ENCODE measurements at regions not wholly inside any gene's neighbourhood (a gene's known extent, or its start where the extent isn't known, plus 50 kb on each side); places are given as distances from the start of the nearest gene placed in this dataset.
A peak's percentile ranks its signal among the peaks of the same experiment; 100 is the strongest.
"Not testable (repeated sequence)": the region's sequence is repeated elsewhere in the genome, so short reads cannot be mapped to it uniquely, and the experiment has no call there.

DNA sequence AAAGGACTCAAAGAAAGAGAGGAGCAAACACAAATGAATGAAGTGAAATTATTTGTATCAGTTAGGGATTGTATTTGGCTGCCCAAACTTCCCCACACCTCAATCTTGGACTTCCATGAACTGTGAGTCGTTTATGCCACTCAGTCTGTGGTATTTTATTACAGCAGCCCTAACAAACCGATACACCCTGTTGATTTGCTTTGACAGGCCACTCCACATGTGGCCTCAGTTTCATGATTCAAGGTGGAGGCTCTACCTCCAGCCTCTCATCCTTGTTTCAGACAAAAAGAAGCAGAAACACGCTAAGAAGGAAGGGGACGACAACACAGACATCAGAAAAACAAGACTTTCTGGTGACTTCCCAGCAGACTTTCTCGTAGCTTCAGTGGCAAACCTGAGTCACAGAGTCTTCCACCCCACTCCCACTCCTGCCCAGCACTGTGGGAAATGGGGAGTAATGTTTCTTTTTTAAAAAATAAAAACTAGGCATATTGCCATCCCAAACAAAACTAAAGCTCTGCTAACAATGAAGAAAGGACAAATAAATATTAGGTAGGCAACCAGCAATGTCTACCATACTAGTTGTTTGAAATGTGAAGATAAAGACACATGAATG, 52.2 kb upstream of the ABCA1 start:
- no peak for DNase-seq

- no peak for DNase-seq
Measured at GRCh38 chr9:104981543-104982129, 53.7 kb upstream of the ABCA1 start.

DNA sequence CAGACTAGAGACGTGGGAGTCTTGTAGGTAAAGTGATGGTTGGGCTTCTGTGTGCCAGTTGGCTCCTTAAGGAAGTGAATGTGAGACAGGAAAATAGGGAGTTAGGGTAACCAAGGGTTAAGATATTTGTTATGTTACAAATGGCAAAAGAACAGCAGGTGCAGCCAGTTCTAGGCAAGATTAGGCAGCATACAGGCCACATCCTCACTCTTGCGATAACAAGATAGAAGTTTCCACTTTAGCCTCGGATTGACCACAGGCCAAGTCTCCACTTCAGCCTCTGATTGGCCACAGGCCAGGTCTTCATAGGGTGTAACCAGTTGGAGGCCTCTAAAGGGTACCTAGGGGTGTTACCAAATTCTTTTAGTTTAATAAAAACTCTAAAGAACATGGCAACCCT, 54.6 kb upstream of the ABCA1 start:
- DNase-seq = no peak

DNA sequence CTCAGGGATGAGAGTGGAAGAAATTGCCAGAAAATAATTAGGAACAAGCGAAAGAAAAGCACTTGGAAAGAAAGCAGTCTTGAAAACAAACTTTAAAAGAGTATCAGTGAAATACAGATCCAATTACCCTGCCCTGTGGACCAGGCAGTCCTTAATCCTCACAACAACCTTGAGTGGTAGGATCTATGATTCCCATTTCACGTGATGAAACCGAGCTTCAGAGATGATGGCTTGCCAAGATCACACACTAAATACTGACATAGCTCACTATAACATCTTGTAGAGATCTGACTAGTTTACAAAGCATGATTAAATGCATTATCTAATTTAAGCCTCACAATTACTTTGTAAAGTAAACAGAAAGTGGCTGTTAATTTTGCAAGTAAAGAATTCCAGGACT, 55.5 kb upstream of the ABCA1 start:
- DNase-seq = no peak

DNA sequence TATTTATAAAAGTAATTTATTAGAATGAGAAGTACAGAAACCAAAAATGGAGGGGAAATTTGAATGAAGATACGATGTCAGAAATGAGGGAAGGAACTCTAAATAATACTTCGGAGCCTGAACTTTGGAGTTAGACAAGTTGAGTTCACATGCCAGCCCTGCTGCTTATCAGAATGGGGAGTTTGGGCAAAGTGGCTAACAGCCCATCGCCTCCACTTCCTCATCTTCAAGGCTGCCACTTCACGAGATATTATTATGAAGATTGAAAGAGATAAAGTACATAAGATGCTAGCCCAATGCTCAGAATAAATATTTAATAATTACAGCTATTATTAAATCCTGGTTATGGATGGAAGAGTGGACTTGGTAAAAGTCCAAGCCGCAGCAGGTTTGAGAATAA, 56.2 kb upstream of the ABCA1 start:
- DNase-seq = no peak

- no peak for DNase-seq
Measured at GRCh38 chr9:104984542-104984941, 56.6 kb upstream of the ABCA1 start.

DNA sequence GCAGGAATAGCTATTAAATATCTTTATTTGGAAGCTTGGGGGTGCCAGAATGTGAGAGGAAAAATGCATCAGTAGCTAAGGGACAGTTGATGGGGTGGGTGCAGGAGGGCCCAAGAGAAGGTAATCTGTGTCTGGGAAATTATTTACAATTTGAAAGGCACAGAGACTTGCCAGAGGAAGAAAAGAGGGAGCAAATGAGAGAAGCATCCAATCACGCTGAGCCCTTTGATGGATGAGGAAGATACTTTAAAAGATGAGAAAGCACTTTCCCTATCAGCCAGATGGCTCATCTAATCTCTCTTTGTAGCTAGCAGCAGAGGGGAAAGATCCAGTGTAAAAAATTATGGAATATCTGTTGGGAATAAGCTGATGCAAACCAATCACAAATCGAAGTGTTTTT, 57.0 kb upstream of the ABCA1 start:
- DNase-seq = no peak

- no peak for DNase-seq
Measured at GRCh38 chr9:104986096-104986495, 58.1 kb upstream of the ABCA1 start.

- no peak for DNase-seq
Measured at GRCh38 chr9:104987743-104988142, 59.8 kb upstream of the ABCA1 start.

DNA sequence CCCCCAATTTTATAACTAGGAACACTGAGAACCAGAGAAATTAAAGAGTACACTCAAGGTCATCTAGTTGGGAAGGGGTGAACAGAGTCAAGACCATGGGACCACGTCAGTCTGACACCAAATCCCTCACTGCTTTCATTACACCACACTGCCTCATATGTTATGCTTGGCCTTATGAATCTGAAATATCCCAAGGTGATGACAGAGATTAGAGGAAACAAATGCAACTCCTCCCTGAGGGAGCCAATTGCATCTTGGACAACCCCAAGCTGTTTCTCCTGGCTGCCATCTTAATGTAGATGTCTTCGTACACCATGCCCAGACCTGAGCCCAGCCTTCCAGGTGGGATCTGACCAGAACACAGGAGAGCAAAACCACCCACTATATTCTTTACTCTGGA, 60.6 kb upstream of the ABCA1 start:
- no peak for DNase-seq

GRCh38 chr9:104991144-104991953, 63.4 kb upstream of the ABCA1 start:
- peak; percentile 47 for DNase-seq

DNA sequence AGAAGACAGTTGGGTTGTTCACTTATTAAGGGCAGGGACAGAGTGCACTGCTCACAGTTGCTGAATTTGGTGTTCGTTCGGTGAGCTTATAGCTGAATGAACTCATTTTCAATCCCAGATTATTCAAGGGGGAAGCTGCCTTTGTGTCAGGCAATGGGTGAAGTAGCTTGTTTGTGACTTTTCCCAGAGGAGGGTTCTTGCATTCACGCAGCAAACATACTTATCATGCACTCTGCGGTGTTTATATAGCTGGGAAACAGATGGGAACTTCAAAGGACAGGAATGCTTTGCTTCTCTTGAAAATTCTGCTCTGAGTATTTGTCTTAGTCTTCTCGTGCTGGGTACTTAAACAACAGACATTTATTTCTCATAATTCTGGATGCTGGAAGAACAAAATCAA, 64.7 kb upstream of the ABCA1 start:
- no peak for DNase-seq

- no peak for DNase-seq
Measured at GRCh38 chr9:104993291-104993963, 65.5 kb upstream of the ABCA1 start.

- DNase-seq = no peak
Measured at GRCh38 chr9:104997536-104997935, 69.6 kb upstream of the ABCA1 start.

DNA sequence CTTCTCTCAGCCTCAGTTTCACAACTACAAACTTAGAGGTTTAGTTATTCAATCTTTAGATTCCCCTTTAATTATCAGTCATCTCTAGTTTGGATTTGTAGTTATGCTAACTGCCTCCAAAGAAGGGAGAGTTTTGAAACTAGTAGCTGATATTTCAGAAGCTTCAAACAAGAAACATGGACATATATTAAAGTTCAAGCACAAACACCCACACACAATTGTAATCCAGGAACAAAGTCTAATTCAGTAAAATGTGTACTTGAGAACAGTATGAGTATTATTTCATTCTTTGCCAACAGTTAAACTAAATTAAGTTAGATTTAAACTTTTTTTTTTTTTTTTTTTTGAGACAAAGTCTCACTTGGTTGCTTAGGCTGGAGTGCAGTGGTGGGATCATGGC, 71.2 kb upstream of the ABCA1 start:
- no peak for DNase-seq

GRCh38 chr9:105000529-105000928, 72.6 kb upstream of the ABCA1 start:
- not testable (repeated sequence) for DNase-seq

DNA sequence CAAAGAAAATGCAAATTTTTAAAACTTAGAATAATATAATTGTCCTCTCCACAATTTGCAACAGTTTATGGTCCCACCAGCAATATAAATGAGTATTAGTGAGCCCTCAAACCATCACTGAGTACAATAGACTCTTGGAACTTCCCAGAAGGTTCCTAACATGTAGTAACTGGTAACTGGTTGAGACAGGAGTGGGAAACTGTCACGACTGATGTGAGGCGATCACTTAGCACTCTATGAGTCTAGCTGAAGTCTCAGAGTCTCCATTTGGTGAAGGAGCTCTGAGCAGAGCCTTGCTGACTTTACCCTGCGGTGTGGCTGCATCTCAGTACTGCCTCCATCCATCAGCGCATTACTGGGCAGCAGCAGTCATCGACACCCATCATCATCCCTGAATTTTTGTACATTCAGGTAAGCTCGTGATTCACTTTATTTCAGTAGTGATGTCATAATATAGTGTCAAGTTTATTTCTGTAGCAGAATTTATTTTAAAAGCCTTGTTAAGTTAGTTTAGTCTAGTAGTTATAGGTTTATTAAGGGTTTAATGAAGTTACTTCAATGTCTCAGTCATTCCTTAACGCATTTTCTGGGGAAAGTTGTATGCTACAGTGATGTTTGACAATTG, 76.6 kb upstream of the ABCA1 start:
- no peak for DNase-seq

GRCh38 chr9:105005186-105005585, 77.2 kb upstream of the ABCA1 start:
- no peak for DNase-seq

DNA sequence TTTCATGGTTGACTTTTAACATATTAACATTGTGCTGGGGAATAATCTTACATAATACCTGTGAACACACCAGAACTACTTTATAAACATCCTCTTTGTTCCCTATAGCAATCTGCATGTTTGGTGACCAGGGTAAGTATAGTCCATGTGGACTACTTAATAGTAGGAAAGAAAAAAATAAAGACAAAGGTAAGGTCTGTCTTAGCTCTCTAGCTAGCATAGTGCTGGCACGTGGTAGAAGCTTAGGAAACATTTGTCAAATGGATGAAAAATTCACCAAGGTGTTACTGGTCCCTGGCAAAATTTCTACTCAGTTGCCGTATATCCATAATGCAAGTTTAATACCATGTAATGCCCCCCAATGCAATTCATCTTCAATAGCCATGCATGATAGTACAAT, 78.6 kb upstream of the ABCA1 start:
- DNase-seq = no peak

GRCh38 chr9:105007143-105007542, 79.2 kb upstream of the ABCA1 start:
- no peak for DNase-seq

DNA sequence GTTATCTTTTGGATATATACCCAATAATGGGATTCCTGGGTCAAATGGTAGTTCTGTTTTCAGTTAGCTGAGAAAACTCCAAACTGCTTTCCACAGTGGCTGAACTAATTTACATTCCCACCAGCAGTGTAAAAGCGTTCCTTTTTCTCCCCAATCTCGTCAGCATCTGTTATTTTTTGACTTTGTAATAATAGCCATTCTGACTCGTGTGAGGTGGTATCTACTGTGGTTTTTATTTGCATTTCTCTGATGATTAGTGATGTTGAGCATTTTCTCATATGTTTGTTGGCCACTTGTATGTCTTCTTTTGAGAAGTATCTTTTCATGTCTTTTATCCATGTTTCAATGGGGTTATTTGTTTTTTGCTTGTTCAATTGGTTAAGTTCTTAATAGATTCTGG, 82.1 kb upstream of the ABCA1 start:
- DNase-seq = not testable (repeated sequence)

DNA sequence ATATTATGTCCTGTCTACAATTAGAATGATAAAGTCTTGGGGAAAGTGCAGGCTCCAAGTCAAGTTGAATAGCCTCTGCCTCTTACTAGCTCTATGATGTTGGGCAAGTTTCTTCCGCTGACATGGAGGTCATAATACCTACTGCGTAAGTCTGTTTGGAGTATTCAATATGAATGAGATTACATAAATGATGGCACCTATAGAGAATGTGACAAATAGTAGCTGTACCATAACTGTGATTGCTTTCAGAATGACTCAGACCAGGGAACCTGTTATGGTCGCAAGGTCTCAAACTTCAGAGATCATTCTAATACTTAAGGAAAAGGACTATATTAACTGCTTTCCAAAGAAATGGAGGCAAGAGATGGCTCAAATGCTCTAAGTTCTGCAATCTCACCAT, 94.0 kb upstream of the ABCA1 start:
- no peak for DNase-seq

DNA sequence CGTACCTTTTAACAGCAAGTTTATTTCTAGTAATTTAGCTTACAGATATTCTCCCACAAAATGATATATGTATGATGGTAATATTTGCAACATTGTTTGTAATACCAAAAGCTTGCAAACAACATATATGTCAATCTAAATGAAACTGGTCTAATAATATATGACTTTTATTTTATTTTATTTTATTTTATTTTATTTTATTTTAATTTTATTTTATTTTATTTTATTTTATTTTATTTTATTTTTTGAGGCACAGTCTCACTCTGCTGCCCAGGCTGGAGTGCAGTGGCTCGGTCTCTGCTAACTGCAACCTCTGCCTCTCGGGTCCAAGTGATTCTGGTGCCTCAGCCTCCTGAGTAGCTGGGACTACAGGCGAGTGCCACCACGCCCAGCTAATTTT, 94.6 kb upstream of the ABCA1 start:
- not testable (repeated sequence) for DNase-seq

All from NCI-H748 treated with DMSO at 0.1 percent for 48 hours (cell line).